GM21390 (cell line): ENCODE measurements at regions not wholly inside any gene's neighbourhood (a gene's known extent, or its start where the extent isn't known, plus 50 kb on each side); places are given as distances from the start of the nearest gene placed in this dataset.
"Not testable (repeated sequence)": the region's sequence is repeated elsewhere in the genome, so short reads cannot be mapped to it uniquely, and the experiment has no call there.

Source experiments
- ATAC-seq: cut with Tn5 transposase; IDR thresholded peaks from one replicate; pipeline ENCODE4 v1.9.1; 2021; ENCODE audit not compliant: unreplicated experiment

DNA sequence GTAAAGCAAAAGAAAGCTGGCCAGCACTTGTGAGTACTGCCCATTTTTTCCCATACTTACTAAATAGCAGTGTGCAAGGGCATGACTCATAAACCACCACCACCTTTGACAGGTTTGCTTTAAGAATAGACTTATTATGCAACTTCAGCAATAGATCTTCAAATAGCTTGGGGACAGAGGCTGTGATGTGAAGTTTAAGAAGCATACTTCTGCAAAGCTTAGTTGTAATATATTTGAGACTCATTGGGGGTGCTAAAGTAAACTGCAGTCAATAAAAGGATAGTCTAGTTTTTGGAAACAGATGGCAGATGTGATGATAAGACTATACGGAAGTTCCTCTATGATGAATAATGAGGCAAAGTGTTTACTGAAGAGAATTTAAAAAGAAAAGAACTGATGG lies 210.0 kb downstream of the PLA2G4A start:
- ATAC-seq = no peak

DNA sequence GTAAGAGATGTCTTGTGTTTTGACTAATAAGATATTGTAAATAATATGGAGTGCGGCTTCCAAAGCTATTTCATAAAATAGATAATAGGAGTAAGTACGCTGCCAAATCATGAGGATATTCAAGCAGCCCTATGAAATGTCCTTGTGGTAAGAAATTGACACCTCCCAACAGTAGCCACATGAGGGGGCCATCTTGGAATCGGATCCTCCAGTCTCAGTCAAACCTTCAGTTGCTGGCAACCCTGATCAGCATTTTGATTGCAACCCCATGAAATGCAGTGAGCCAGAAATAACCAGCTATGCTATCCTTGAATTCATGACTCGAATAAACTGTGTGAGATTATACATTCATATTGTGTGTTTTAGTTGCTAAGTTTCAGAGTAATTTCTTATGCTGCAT lies 212.4 kb downstream of the PLA2G4A start:
- no peak for ATAC-seq

DNA sequence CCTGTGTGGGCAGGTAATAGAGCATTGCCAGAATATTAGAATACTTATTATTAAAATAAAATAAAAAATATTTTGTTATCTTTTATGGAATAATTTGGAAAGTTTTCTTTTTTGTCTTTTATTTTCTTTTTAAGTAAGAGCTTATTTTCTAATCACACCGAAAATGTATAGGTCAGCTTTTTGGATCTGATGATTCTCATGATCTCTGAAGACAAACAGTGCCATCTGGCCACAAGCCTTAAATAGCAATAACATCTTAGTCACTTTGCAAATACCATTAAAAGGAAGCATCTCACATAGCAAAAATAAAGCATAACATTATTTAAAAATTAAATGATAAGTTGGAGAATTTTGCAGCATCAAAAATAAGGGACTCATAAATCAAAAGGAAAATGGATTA lies 213.8 kb downstream of the PLA2G4A start:
- no peak for ATAC-seq

DNA sequence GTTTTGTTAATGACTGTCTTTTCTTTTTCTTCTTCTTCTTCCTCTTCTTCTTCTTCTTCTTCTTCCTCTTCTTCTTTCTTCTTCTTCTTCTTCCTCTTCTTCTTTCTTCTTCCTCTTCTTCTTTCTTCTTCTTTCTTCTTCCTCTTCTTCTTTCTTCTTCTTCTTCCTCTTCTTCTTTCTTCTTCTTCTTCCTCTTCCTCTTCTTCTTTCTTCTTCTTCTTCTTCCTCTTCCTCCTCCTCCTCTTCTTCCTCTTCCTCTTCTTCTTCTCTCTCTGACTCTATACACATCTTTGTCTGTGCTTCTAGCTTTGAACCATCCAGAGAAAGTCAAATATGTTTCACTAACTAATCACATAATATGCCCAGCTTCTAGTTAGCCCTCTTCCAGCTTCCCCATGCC lies 214.7 kb downstream of the PLA2G4A start:
- not testable (repeated sequence) for ATAC-seq

DNA sequence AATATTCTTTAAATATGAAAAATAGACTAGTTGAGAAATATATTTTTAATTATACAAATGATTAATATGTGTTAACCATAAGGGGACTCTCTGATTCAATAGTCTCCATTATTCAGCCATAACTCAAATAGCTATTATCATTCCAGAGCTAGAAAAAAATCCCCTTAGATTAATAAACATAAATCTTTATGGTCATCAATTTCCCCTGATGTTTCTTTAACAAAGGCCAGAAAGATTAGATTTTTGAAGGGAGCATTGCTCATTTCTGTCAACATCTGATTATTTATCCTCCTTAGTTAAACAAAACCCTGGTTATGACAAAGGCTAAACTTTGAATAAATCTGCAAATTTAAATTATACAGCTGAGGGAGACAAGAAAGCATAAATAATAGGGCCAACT lies 215.7 kb downstream of the PLA2G4A start:
- ATAC-seq = no peak

DNA sequence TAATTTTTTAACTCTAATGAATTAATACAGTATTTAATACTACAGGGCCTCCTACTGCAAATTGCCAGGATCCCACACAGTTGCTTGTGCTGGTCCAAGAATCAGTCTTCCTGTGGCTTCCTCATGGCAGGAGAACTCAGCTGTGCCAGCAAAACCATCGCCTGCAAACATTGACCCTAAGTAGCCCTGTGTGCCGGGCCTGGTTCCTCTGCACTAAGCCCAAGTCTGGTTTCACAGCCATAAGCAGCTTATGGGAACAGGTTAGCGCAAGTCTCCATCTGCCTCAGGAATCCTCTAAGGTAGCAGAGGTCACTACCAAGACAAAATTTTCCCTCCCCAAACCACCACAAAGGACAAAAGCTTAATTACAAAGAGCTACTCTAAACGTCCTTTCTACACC lies 216.6 kb downstream of the PLA2G4A start:
- no peak for ATAC-seq

DNA sequence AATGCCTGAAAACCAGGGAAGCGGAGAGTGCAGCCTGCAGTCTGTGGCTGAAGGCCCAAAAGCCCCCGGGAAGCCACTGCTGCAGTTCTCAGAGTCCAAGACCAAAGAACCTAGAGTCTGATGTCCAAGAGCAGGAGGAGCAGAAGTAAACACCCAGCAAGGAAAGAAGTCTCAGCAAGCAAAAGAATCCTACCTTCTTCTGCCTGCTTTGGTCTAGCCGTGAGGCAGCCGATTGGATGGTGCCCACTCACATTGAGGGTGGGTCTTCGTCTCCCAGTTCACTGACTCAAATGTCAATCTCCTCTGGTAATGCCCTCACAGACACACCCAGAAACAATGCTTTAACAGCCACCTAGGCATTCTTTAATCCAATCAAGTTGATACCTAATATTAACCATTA lies 217.5 kb downstream of the PLA2G4A start:
- ATAC-seq = no peak

DNA sequence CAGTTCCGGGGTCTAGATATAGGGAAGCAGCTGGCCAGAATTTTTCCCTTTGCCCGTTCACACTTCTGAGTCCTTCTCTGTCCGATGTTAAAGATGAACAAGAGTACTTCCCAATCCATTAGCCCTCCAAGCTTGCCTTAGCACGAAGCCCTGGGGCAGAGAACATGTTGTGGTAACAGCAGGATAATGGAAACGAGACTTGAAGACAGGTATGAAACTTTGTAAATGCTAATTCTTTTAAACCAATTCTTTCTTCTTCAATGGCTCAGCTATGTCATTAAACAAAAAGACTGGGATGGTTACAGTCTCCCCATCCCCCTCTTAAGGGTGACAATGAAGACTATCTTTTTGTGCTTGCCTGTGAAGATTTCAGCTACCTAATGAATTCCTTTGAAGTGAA lies 218.5 kb downstream of the PLA2G4A start:
- ATAC-seq = no peak

DNA sequence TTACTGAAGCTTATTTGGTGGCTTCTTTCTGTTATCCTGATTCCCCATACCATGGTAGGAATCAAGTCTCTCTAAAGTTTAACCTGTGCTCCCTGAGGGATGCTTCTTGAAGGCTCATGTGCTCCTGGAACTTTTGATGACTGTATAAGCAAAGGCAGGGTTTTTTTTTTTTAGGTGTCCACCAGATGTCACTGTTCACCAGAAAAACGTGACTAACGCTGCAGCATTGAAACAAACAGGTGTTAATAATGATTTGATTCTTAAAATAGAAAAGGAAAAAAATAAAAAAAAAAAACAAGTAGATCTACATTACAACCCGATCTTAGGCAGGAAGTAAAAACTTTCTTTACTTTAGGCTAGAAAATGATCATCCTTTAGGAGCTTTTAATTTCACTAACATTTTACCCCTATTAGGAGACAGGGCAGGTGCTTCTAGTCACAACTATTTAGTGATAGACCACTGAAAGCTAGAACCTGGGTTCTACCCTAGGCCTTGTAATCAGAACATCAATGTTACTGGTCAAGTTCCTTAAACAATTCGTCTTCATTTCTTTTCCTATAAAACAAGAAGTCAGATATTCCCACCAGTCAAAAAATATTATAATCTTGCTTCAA lies 223.0 kb downstream of the PLA2G4A start:
- peak; percentile 89 for ATAC-seq

DNA sequence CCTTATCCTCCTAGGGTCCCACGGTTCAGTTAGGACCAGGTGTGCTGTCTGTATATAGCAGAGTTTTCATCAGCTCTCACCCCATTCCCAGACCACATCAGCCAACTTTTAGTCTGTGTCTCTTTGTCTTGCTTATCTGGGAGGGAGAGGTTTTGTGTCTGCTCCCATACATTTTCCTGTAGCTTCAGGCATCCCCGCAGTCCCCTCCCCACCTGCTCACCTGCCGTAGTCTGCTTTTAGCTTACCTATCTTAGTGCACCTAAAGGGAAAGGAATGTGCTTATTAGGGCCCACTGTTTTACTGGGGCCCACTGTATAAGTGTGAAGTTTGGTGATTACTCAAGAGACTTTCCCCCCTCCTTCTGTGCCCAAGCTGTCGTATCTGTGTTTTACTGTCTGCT lies 225.1 kb downstream of the PLA2G4A start:
- ATAC-seq = no peak

DNA sequence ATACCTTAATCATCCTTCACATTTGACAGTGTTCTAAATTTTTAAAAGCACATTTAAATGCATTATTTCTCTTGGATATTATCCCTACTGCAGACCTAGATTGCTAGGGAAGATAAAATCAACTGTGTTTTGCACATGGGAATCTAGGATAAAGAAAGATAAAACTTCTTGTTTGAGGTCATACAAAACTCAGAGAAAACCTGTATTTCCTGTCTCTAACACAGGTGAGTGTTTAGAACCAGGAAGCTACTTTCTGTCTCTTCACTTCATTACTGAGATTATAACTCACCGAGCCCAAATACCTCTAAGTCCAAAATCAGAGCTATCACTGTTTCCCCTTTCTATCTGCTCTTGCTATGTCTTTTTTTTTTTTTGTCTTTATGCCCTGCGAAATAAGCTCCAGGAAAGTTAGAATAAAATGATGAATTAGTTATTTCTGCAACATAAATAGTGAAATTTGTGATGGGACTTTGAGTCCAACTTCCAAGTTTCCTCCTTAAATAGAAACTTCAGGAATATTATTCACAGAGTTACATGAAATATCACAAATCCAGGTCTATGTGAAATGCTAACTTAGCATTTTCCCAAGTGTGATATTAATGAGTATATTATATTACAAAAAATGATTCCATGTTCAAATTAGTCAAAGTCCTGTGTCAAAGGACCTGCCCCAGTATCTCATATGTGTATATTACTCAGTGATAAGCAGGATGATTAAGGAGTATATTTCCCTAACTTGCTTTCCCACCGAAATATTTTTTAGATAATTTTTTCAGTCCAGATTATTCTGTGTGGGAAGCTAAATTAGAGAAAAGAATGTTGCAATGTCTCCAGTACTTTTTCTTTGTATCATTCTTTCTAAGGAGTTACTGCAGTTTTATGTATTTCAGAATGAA lies 226.4 kb downstream of the PLA2G4A start:
- ATAC-seq = no peak

DNA sequence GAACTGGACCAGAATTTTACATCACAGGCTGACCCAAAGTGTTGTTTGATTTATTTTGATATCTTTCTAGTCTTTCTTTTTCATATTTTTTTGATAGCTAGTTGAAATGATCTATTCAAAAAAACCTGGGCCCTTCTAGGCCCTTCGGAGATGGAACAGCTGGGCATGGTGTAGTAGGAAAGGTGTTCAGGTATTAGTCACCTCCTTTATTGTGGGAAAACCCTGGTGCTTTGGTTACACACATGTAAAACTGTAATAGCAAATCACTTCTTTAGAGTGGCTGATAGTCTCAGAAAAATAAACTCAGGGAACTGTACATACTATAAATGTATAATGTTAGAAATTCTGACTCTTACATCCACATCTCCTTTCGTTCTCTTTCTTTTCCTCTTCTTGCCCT lies 234.5 kb downstream of the PLA2G4A start:
- ATAC-seq = no peak

DNA sequence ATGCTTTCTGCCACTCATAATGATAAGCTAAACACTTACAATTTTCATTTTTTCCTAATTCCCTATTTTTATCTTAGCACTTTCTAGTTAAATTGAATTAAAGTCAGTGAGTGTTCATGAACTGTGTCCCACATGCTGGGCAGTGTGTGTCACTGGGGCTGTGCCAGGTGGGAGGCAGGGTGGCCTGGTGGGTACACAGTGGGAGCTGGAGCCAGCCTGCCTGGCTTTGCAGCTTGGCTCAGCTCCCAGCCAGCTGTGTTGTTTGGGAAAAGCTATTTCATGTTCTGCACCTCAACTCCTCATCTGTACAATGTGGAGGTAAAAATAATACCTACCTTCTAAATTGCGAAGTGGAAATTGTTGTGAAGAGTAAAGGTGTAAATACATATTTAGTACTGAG lies 238.4 kb downstream of the PLA2G4A start:
- ATAC-seq = no peak

DNA sequence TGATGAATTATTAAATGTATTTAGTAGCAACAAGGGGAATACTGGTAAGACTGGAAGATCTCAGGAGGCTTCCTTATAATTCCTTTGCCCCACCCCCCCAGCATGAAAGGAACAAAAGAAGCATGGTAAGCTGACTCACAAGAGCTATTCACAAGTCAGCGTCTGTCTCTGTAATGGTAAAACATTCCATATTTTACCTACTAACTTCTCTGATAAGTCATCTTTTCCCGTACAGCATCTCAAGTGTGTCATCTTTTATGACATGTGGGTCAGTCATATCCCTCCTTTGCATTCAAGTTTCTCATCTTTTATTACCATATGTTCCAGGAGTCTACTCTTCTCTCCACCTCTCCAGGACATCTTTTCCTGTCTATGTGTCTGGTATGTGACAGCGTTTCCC lies 241.3 kb downstream of the PLA2G4A start:
- ATAC-seq = no peak

DNA sequence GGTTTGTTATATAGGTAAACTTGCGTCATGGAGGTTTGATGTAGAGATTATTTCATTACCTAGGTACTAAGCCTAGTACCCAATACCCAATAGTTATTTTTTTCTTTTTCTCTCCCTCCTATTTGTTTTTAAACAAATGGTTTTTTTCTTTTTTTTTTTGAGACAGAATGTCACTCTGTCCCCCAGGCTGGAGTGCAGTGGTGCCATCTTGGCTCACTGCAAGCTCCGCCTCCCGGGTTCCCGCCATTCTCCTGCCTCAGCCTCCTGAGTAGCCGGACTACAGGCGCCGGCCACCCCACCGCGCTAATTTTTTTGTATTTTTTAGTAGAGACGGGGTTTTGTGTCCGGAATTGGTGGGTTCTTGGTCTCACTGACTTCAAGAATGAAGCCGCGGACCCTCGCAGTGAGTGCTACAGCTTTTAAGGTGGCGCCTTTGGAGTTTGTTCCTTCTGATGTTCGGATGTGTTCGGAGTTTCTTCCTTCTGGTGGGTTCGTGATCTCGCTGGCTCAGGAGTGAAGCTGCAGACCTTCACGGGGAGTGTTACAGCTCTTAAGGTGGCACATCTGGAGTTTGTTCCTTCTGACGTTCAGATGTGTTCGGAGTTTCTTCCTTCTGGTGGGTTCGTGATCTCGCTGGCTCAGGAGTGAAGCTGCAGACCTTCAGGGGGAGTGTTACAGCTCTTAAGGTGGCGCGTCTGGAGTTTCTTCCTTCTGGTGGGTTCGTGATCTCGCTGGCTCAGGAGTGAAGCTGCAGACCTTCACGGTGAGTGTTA lies 243.7 kb downstream of the PLA2G4A start:
- ATAC-seq = peak; percentile 78

DNA sequence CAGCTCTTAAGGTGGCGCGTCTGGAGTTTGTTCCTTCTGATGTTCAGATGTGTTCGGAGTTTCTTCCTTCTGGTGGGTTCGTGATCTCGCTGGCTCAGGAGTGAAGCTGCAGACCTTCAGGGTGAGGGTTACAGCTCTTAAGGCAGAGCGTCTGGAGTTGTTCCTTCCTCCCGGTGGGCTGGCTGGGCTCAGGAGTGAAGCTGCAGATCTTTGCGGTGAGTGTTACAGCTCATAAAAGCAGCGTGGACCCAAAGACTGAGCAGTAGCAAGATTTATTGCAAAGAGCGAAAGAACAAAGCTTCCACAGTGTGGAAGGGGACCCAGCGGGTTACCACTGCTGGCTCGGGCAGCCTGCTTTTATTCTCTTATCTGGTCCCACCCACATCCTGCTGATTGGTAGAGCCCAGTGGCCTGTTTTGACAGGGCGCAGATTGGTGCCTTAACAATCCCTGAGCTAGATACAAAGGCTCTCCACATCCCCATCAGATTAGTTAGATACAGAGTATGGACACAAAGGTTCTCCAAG lies 244.3 kb downstream of the PLA2G4A start:
- ATAC-seq = peak; percentile 34

DNA sequence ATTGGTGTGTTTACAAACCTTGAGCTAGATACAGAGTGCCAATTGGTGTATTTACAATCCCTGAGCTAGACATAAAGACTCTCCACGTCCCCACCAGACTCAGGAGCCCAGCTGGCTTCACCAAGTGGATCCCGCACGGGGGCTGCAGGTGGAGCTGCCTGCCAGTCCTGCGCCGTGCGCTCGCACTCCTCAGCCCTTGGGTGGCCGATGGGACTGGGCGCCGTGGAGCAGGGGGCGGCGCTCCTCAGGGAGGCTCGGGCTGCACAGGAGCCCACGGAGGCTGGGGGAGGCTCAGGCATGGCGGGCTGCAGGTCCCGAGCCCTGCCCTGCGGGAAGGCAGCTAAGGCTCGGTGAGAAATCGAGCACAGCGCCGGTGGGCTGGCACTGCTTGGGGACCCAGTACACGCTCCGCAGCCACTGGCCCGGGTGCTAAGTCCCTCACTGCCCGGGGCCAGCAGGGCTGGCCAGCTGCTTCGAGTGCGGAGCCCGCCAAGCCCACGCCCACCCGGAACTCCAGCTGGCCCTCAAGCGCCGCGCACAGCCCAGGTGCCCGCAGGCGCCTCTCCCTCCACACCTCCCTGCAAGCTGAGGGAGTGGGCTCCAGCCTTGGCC lies 245.0 kb downstream of the PLA2G4A start:
- not testable (repeated sequence) for ATAC-seq

DNA sequence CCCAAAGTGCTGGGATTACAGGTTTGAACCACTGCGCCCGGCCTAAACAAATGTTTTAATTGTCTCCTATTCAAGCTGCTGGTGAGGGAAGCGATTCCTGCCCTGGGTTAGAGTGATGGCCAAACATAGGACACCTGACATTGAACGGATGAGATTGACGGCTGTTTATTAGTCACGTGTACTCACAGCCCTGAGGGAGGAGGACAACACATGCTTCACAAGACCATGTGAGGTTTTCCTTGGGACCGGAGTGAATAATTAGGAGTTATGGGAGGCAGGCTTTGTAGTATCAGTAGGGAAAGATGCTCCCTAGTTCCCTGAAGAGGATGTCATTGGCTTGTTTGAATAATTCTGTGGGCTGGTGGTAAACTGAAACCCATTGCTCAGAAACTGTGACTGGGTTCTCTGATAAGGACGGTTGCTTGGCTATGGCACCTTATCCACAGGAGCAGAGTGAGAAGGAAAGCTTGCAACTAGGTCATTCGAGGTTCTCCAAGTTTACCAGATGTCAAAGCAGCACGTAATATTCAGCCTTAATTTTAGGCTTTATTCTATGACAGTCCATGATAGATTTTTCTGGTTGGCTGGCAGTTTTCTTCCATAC lies 245.8 kb downstream of the PLA2G4A start:
- ATAC-seq = no peak

DNA sequence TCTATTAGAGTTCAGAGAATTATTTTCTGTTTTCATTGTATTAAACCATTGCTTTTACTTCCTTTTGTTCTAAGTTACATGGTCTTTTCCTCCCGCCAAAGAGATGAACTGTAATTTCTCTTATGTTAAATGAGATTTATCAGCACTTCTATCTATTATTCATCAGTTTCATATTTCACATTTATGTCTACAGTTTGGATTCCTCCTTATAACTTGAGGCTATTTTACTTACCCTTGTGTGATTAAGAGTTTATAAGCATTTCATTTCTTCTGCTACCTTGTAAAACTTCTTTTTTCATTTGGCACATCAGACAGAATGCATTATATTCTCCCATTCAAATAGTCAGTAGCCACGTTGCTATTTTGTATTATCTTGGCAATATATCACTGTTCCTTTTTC lies 248.2 kb downstream of the PLA2G4A start:
- ATAC-seq = no peak

DNA sequence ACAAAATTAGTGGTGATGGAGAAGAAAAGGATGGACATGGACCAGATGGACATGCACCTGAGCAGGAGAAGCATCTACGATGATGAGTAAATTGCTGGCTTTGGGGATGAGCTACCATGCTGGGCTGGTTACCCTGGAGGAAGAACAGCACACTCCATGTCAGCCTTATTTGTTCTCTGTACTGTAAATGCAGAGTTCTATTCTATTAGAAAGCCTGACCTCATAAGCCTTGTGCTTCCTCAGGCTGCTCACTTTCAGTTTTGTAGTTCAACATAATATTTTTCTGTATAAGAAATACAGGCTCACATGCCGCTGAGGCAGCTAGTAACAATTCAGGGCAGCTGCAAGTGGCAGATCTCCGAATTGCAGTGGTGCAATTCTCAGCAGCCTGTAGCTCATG lies 249.6 kb downstream of the PLA2G4A start:
- no peak for ATAC-seq

DNA sequence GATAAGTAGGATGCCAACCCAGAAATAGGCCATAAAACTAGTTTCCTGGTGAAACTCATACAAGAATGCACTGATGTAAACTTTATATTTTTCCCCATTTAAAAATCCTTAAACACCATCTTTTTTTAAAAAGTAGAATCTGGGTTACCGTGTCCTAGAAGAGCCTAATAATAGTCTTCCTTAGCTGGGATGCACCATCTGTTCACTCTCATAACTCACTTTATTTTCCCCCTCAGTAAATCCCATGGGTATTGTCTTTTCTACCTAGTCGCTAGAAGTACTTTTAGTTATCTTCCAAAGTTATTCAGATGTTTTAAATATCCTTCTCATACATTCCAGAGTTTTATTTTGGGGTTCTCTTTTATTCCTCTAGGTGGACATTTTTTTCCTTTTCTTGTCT lies 250.2 kb downstream of the PLA2G4A start:
- no peak for ATAC-seq
